ENCODE measurements at regions not wholly inside any gene's neighbourhood (a gene's known extent, or its start where the extent isn't known, plus 50 kb on each side); places are given as distances from the start of the nearest gene placed in this dataset.

DNA sequence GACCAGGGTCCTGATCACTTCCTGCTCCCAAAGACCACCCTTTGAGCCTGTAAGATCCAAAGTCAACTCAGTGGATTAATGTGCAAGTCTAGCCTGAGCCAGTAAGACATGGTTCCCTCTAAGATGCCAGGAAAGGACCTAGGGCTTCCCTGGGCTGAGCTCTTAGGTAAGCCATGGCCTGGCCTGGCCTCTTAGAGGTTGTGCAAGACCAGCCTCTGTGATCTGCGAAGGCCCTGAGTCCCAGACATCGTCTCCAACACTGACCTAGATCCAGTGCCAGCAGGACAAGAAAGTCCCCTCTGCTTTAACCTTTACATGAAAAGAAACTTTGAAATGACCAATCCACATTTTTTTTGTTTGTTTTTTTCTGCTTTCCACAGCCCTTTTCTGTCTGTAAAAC lies 73.6 kb upstream of the CYP1B1 start:
- no peak for TF ChIP-seq POLR2A (IDR thresholded peaks at IDR 0.05)
- TF ChIP-seq, protein P1, sequence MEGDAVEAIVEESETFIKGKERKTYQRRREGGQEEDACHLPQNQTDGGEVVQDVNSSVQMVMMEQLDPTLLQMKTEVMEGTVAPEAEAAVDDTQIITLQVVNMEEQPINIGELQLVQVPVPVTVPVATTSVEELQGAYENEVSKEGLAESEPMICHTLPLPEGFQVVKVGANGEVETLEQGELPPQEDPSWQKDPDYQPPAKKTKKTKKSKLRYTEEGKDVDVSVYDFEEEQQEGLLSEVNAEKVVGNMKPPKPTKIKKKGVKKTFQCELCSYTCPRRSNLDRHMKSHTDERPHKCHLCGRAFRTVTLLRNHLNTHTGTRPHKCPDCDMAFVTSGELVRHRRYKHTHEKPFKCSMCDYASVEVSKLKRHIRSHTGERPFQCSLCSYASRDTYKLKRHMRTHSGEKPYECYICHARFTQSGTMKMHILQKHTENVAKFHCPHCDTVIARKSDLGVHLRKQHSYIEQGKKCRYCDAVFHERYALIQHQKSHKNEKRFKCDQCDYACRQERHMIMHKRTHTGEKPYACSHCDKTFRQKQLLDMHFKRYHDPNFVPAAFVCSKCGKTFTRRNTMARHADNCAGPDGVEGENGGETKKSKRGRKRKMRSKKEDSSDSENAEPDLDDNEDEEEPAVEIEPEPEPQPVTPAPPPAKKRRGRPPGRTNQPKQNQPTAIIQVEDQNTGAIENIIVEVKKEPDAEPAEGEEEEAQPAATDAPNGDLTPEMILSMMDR (IDR thresholded peaks at IDR 0.05): no peak
- Histone ChIP-seq H3K9me3 (no peaks in the 10 kb centered on the region), H3K4me1 (peaks cover 0 to 32% (median 12%) of the 10 kb centered on the region in 4 donors), H3K27ac (peak overlapping the region in 1 of 3 donors; percentile 65), H3K4me3 (no peak overlapping the region), H3K36me3 (no peaks in the 10 kb centered on the region), H3K27me3 (no peaks in the 10 kb centered on the region)
- peak; percentile 8 to 66 (median 39) for ATAC-seq
- intact Hi-C loops (cut with DNase I): no loop called here
- 26% methylated on average over 2 of the region's 2 CpGs for WGBS (ENCODE audit: insufficient coverage, low coverage, low lambda C conversion rate, missing lambda C conversion rate)
- DNase-seq: peak in 2 of 3 donors; percentile 61 to 69

DNA sequence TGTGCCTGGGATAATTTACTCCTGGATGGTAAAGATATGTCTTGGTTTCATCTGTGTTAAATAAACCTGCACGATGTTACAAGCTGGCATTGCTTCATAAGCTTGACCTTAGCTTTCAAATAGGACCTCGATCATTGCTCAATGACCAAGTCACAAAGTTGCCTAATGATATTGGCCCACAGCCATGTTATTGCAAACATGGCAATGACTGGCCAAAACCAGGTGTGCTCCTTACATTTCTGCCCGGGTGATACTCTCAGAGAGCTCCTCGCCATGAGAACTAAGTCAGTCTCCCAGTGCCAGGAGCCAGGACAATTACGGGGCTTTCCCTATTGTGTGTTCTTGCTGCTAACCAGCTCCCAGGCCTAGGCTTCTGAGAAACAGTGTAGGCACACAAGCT lies 72.5 kb upstream of the CYP1B1 start:
- Histone ChIP-seq H3K9me3 (no peaks in the 10 kb centered on the region), H3K27me3 (no peaks in the 10 kb centered on the region), H3K27ac (peak overlapping the region; percentile 35 to 65 (median 45)), H3K4me1 (peaks cover 0 to 32% (median 12%) of the 10 kb centered on the region in 4 donors), H3K36me3 (no peaks in the 10 kb centered on the region), H3K4me3 (no peak overlapping the region)
- no peak for TF ChIP-seq POLR2A (IDR thresholded peaks at IDR 0.05)
- TF ChIP-seq, protein P1 (IDR thresholded peaks at IDR 0.05): no peak
- DNase-seq (peak; percentile 35 to 84 (median 62)), ATAC-seq (peak; percentile 76 to 94 (median 82))
- 26% methylated on average over 3 of the region's 5 CpGs for WGBS (ENCODE audit: insufficient coverage, low coverage, low lambda C conversion rate, missing lambda C conversion rate)
- intact Hi-C loops (cut with DNase I): no loop called here

DNA sequence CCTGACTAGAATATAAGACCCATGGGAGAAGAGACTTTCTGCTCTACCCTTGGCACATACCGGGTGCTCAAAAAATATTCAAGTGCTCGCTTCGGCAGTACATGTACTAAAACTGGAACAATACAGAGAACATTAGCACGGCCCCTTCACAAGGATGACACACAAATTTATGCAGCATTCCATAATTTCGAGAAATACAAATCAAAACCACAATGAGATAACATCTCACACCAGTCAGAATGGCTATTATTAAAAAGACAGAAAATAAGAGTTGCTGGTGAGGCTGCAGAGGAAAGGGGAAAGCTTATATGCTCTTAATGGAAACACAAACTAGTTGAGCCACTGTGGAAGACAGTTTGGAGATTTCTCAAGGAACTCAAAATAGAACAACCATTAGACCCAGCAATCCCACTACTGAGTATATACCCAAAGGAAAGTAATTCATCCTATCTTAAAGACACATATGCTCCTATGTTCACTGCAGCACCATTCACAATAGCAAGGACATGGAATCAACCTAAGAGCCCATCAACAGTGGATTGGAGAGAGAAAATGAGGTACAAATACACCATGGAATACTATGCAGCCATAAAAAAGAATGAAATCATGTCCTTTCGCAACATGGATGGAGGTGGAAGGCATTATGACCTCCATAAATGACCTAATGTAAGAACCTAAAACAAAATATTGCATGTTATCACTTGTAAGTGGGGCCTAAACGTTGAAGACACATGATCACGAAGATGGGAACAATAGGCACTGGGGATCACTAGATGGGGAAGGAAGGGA lies 71.6 kb upstream of the CYP1B1 start:
- Histone ChIP-seq H3K4me3 (no peak overlapping the region), H3K27ac (peak overlapping the region; percentile 36 to 65 (median 53)), H3K4me1 (peaks cover 0 to 32% (median 12%) of the 10 kb centered on the region in 4 donors), H3K27me3 (no peaks in the 10 kb centered on the region), H3K9me3 (no peaks in the 10 kb centered on the region), H3K36me3 (no peaks in the 10 kb centered on the region)
- ATAC-seq (no peak), DNase-seq (no peak)
- intact Hi-C loops (cut with DNase I): no loop called here
- WGBS (ENCODE audit: insufficient coverage, low coverage, low lambda C conversion rate, missing lambda C conversion rate): 88% methylated on average over 8 of the region's 8 CpGs
- TF ChIP-seq POLR2A (IDR thresholded peaks at IDR 0.05): no peak
- TF ChIP-seq, protein P1 (IDR thresholded peaks at IDR 0.05): no peak

DNA sequence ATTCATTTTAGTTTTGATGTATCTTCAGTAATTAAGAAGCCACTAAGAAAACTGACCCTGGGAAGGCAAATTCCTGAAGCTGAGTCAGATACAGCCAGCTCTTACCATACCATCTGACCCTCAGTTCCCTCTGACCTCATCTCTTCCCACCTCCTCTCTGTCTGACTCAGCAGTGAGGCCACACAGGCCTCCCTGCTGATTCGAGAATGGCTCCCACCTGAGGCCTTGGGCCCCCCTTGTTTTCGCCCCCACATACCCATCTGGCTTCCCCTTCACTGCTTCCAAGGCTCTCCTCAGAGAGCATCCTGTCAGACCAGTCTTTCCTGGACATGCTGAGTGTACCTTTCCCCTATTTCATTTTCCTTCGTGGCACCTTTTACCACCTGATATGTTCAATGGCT lies 71.0 kb upstream of the CYP1B1 start:
- no peaks in the 10 kb centered on the region for H3K9me3 ChIP-seq
- peak overlapping the region; percentile 33 to 53 (median 36) for H3K27ac ChIP-seq
- intact Hi-C loops (cut with DNase I): no loop called here
- no peaks in the 10 kb centered on the region for H3K36me3 ChIP-seq
- H3K4me1 ChIP-seq: peaks cover 0 to 32% (median 12%) of the 10 kb centered on the region in 4 donors
- TF ChIP-seq, protein P1 (IDR thresholded peaks at IDR 0.05): no peak
- no peak for TF ChIP-seq POLR2A (IDR thresholded peaks at IDR 0.05)
- no peak overlapping the region for H3K4me3 ChIP-seq
- DNase-seq (peak in 1 of 3 donors; percentile 21), ATAC-seq (peak in 3 of 4 donors; percentile 19 to 82 (median 54))
- 52% methylated on average over 3 of the region's 3 CpGs for WGBS (ENCODE audit: insufficient coverage, low coverage, low lambda C conversion rate, missing lambda C conversion rate)
- H3K27me3 ChIP-seq: no peaks in the 10 kb centered on the region

Data from right lobe of liver (tissue), 6 donors.